ENCODE measurements at regions not wholly inside any gene's neighbourhood (a gene's known extent, or its start where the extent isn't known, plus 50 kb on each side); places are given as distances from the start of the nearest gene placed in this dataset.

DNA sequence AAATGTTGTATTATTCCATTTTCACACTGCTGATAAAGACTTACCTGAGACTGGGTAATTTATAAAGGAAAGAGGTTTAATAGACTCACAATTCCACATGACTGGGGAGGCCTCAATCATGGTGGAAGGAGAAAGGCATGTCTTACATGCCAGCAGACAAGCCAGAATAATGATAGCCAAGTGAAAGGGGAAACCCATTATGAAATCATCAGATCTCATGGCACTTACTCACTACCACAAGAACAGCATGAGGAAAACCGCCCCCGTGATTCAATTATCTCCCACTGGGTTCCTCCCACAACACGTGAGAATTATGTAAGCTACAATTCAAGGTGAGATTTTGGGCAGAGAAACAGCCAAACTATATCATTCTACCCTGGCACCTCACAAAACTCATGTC lies 2535.1 kb downstream of the ARAP2 start:
- TF ChIP-seq, protein P1, sequence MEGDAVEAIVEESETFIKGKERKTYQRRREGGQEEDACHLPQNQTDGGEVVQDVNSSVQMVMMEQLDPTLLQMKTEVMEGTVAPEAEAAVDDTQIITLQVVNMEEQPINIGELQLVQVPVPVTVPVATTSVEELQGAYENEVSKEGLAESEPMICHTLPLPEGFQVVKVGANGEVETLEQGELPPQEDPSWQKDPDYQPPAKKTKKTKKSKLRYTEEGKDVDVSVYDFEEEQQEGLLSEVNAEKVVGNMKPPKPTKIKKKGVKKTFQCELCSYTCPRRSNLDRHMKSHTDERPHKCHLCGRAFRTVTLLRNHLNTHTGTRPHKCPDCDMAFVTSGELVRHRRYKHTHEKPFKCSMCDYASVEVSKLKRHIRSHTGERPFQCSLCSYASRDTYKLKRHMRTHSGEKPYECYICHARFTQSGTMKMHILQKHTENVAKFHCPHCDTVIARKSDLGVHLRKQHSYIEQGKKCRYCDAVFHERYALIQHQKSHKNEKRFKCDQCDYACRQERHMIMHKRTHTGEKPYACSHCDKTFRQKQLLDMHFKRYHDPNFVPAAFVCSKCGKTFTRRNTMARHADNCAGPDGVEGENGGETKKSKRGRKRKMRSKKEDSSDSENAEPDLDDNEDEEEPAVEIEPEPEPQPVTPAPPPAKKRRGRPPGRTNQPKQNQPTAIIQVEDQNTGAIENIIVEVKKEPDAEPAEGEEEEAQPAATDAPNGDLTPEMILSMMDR (conservative IDR thresholded peaks at IDR 0.05; ENCODE audit: low read depth, low read length), result no peak
- no peak overlapping the region for H3K4me3 ChIP-seq (ENCODE audit: low read length)
- no peak for DNase-seq (ENCODE audit: low read depth)

DNA sequence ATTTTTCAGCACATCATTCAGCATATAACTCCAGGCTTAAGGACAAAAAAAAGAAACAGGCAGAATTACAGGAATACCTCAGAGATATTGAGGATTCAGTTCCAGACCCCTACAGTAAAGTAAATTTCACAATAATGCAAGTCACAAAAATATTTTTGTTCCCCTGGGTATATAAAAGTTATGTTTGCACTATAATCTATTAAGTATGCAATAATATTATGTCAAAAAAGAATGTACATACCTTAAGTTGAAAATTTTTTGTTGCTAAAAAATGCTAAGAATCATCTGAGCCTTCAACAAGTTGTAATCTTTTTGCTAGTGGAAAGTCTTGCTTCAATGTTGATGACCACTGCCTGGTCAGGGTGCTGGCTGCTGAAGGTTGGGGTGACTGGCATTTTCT lies 2532.5 kb downstream of the ARAP2 start:
- no peak for DNase-seq (ENCODE audit: low read depth)
- no peak overlapping the region for H3K4me3 ChIP-seq (ENCODE audit: low read length)
- TF ChIP-seq, protein P1 (conservative IDR thresholded peaks at IDR 0.05; ENCODE audit: low read depth, low read length), result no peak

DNA sequence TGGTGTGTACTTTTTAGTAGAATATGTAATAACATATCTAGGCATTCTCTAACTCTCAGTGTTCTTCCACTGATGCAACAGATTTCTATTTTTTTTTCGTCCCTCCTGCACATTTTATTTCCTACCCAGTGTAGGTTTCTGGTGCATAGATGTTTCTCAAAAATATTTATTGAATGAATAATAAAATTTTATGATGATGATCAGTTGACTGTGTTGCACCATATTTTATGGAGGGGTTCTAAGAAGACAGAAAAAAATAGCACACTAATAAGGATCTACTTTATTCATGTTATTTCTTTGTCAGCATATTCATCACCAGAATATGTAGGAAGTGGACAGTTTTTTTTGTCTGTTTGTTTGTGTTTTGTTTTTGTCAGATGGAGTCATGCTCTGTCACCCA lies 2529.3 kb downstream of the ARAP2 start:
- no peak overlapping the region for H3K4me3 ChIP-seq (ENCODE audit: low read length)
- TF ChIP-seq, protein P1 (conservative IDR thresholded peaks at IDR 0.05; ENCODE audit: low read depth, low read length), result no peak
- no peak for DNase-seq (ENCODE audit: low read depth)

DNA sequence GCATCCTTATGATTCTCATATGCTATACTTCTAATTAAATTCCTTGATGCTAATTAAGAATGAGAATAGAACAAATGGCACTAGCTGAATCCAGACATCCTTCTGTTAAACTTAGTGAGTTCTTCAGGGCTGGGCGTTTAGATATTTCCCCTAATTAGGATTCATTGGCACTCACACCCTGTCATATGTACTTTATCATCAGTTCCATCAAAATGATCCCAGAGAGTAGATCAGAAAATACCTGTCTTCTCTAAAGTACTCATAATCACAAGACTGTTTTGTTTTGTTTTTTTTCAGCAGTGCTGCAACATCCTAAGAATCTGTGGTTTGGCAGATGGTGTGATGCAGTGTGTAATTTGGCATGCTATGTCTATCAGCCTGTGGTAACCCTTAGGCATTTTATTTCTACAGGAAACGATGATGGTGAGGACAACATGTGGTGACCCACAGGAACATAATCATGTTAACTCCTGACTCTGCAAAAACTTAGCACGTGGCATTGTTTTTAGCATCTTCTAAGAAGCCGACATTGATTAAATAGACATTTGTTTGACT lies 2528.4 kb downstream of the ARAP2 start:
- peak; percentile 75 for DNase-seq (ENCODE audit: low read depth)
- no peak overlapping the region for H3K4me3 ChIP-seq (ENCODE audit: low read length)
- TF ChIP-seq, protein P1 (conservative IDR thresholded peaks at IDR 0.05; ENCODE audit: low read depth, low read length), result no peak

DNA sequence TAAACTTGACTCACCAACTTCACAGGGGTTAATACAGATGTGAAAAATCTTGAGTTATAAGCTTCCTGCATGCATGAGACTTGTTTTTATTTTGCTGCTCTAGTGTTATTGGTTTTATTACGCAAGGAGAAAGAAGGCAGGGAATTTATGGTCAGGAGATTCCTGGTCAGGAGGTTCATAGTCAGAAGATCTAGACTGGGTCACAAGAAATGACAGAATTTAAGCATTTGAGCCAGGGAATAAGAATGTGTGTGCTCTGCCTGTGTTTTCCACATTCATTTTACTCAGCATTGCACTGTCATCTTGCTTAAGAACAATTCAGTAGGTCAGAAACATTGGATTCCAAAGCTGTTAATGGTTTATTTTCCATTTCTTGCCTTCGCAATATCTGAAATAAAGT lies 2522.1 kb downstream of the ARAP2 start:
- TF ChIP-seq, protein P1 (conservative IDR thresholded peaks at IDR 0.05; ENCODE audit: low read depth, low read length), result no peak
- DNase-seq (ENCODE audit: low read depth), result peak; percentile 46
- no peak overlapping the region for H3K4me3 ChIP-seq (ENCODE audit: low read length)

DNA sequence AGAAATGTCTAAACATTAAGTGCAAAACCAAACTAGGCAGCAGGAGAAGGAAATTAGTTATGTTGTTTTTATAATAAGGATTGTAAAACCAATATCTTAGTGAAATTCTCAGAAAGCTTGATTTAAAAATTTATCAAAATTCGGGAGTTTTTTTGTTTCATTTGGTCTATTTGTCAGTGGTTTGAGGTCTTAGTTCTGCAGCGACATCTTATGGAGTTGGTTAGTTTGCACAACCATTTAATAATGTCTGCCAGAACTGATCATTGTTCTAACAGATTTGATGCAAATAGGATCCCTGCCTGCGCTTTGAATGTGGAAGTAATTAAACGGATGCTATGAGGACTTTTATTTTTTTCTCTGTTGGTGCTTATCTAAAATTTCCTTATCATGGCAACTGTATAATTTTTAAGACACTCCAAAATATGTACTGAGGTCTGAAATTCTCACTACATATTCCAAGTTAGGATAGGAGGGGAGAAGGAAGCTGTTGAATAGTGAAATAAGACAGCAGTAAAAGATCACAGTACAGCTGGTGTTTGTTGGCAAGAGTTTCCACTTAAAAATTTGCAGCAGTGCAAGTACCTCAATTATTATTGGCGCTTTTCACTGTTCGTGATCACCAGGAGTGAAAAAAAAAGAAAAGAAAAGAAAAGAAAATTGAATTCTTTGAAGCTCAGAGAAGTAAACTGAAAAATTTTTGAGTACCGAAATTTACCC lies 2521.4 kb downstream of the ARAP2 start:
- TF ChIP-seq, protein P1 (conservative IDR thresholded peaks at IDR 0.05; ENCODE audit: low read depth, low read length), result no peak
- DNase-seq (ENCODE audit: low read depth), result no peak
- no peak overlapping the region for H3K4me3 ChIP-seq (ENCODE audit: low read length)

DNA sequence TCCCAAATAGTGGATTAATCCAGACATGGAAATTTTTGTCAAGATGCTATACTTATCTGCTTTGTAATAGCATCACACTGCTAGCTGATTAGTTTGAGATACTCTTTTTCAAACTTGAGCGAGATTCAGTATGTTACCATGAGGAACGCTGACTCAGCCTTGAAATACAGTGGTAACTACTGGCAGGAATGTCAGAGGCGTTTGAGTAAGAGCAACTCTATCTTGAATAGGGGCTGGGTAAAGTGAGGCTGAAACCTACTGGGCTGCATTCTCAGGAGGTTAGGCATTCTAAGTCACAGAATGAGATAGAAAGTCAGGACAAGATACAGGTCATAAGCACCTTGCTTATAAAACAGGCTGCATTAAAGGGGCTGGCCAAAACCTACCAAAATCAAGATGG lies 2519.6 kb downstream of the ARAP2 start:
- DNase-seq (ENCODE audit: low read depth), result no peak
- H3K4me3 ChIP-seq (ENCODE audit: low read length), result no peak overlapping the region
- TF ChIP-seq, protein P1 (conservative IDR thresholded peaks at IDR 0.05; ENCODE audit: low read depth, low read length), result no peak

Measured in retinal pigment epithelial cell (primary cell).